ENCODE measurements at regions not wholly inside any gene's neighbourhood (a gene's known extent, or its start where the extent isn't known, plus 50 kb on each side); places are given as distances from the start of the nearest gene placed in this dataset.

DNA sequence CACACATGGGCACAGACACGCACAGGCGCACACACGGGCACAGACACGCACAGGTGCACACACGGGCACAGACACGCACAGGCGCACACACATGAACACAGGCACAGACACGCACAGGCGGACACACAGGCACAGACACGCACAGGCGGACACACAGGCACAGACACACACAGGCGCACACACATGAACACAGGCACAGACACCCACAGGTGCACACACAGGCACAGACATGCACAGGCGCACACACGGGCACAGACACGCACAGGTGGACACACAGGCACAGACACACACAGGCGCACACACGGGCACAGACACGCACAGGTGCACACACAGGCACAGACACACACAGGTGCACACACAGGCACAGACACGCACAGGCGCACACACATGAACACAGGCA is 312.8 kb upstream of the IRX1 start:
- Histone ChIP-seq H3K9me3 (no peaks in the 10 kb centered on the region), H3K4me2 (no peak overlapping the region), H3K4me1 (no peaks in the 10 kb centered on the region), H3K27ac (no peak overlapping the region), H3K4me3 (no peak overlapping the region)
- no peak for ATAC-seq
- no peak for FAIRE-seq
- 64% methylated on average over 8 of the region's 20 CpGs for whole genome bisulfite sequencing (ENCODE audit: missing lambda C conversion rate)
- no peak for DNase-seq (ENCODE audit: low read depth in 1 of 2, low spot score in 1 of 2)
- ChIA-PET POLR2A (no interaction called here), CTCF (no interaction called here)
- TF ChIP-seq, protein P1, sequence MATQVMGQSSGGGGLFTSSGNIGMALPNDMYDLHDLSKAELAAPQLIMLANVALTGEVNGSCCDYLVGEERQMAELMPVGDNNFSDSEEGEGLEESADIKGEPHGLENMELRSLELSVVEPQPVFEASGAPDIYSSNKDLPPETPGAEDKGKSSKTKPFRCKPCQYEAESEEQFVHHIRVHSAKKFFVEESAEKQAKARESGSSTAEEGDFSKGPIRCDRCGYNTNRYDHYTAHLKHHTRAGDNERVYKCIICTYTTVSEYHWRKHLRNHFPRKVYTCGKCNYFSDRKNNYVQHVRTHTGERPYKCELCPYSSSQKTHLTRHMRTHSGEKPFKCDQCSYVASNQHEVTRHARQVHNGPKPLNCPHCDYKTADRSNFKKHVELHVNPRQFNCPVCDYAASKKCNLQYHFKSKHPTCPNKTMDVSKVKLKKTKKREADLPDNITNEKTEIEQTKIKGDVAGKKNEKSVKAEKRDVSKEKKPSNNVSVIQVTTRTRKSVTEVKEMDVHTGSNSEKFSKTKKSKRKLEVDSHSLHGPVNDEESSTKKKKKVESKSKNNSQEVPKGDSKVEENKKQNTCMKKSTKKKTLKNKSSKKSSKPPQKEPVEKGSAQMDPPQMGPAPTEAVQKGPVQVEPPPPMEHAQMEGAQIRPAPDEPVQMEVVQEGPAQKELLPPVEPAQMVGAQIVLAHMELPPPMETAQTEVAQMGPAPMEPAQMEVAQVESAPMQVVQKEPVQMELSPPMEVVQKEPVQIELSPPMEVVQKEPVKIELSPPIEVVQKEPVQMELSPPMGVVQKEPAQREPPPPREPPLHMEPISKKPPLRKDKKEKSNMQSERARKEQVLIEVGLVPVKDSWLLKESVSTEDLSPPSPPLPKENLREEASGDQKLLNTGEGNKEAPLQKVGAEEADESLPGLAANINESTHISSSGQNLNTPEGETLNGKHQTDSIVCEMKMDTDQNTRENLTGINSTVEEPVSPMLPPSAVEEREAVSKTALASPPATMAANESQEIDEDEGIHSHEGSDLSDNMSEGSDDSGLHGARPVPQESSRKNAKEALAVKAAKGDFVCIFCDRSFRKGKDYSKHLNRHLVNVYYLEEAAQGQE (IDR thresholded peaks at IDR 0.05), result no peak
- TF ChIP-seq POLR2AphosphoS2 (conservative IDR thresholded peaks at IDR 0.05; ENCODE audit: low read length) (no peak), RAD21 (conservative IDR thresholded peaks at IDR 0.05 in 1 of 2, IDR thresholded peaks at IDR 0.05 in 1 of 2) (no peak), CHD2 (IDR thresholded peaks at IDR 0.05; ENCODE audit: low read length, partially characterized antibody) (no peak), JUNB (IDR thresholded peaks at IDR 0.05) (no peak), EHF (CRISPR knock-in tag; IDR thresholded peaks at IDR 0.05) (no peak), EHMT2 (IDR thresholded peaks at IDR 0.05; ENCODE audit: low read depth) (no peak), KDM1A (IDR thresholded peaks at IDR 0.05; ENCODE audit: low read depth) (no peak), ZNF302 (CRISPR knock-in tag; IDR thresholded peaks at IDR 0.05) (no peak), TFCP2L1 (CRISPR knock-in tag; IDR thresholded peaks at IDR 0.05) (no peak), EP300 (IDR thresholded peaks at IDR 0.05) (no peak), FOSB (CRISPR knock-in tag; IDR thresholded peaks at IDR 0.05) (no peak)
- TF ChIP-seq, protein P2, sequence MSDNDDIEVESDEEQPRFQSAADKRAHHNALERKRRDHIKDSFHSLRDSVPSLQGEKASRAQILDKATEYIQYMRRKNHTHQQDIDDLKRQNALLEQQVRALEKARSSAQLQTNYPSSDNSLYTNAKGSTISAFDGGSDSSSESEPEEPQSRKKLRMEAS (IDR thresholded peaks at IDR 0.05), result no peak
- TF ChIP-seq, protein P3, sequence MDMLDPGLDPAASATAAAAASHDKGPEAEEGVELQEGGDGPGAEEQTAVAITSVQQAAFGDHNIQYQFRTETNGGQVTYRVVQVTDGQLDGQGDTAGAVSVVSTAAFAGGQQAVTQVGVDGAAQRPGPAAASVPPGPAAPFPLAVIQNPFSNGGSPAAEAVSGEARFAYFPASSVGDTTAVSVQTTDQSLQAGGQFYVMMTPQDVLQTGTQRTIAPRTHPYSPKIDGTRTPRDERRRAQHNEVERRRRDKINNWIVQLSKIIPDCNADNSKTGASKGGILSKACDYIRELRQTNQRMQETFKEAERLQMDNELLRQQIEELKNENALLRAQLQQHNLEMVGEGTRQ (IDR thresholded peaks at IDR 0.05), result no peak
- TF ChIP-seq, protein P4, sequence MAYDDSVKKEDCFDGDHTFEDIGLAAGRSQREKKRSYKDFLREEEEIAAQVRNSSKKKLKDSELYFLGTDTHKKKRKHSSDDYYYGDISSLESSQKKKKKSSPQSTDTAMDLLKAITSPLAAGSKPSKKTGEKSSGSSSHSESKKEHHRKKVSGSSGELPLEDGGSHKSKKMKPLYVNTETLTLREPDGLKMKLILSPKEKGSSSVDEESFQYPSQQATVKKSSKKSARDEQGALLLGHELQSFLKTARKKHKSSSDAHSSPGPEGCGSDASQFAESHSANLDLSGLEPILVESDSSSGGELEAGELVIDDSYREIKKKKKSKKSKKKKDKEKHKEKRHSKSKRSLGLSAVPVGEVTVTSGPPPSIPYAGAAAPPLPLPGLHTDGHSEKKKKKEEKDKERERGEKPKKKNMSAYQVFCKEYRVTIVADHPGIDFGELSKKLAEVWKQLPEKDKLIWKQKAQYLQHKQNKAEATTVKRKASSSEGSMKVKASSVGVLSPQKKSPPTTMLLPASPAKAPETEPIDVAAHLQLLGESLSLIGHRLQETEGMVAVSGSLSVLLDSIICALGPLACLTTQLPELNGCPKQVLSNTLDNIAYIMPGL (CRISPR knock-in tag; IDR thresholded peaks at IDR 0.05; ENCODE audit: borderline replicate concordance), result no peak
- TF ChIP-seq, protein P5, sequence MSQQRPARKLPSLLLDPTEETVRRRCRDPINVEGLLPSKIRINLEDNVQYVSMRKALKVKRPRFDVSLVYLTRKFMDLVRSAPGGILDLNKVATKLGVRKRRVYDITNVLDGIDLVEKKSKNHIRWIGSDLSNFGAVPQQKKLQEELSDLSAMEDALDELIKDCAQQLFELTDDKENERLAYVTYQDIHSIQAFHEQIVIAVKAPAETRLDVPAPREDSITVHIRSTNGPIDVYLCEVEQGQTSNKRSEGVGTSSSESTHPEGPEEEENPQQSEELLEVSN (IDR thresholded peaks at IDR 0.05; ENCODE audit: borderline replicate concordance, low read depth), result no peak
- TF ChIP-seq, protein P6, sequence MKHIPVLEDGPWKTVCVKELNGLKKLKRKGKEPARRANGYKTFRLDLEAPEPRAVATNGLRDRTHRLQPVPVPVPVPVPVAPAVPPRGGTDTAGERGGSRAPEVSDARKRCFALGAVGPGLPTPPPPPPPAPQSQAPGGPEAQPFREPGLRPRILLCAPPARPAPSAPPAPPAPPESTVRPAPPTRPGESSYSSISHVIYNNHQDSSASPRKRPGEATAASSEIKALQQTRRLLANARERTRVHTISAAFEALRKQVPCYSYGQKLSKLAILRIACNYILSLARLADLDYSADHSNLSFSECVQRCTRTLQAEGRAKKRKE (CRISPR knock-in tag; IDR thresholded peaks at IDR 0.05; ENCODE audit: low read depth), result no peak

DNA sequence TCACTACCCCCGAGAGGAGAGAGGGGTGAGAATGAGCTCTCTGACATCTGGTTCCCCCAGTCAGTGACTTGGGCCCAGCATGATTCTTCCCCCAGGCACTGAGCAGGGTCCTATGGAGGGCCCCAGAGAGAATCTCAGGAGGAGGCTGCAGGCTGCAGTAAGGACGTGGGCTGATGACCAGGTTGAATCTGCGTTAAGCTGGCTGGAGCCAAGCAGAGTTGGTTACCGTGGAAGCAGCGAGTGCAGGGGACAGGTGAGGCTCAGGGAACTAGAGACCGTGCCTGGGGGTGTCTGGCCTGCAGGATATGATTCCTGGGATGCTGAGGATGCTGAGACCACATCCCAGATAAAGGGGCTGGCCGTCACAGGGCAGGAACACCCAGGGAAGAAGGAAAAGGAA is 314.3 kb upstream of the IRX1 start:
- CTCF ChIA-PET, result no interaction called here
- TF ChIP-seq, protein P5 (IDR thresholded peaks at IDR 0.05; ENCODE audit: borderline replicate concordance, low read depth), result no peak
- TF ChIP-seq RAD21 (conservative IDR thresholded peaks at IDR 0.05 in 1 of 2, IDR thresholded peaks at IDR 0.05 in 1 of 2), result no peak
- no peak for TF ChIP-seq ZSCAN20 (CRISPR knock-in tag; IDR thresholded peaks at IDR 0.05)
- no peak for TF ChIP-seq CBX2 (IDR thresholded peaks at IDR 0.05; ENCODE audit: borderline replicate concordance, low read depth)
- H3K4me2 ChIP-seq, result no peak overlapping the region
- H3K9me3 ChIP-seq, result no peaks in the 10 kb centered on the region
- no peak for DNase-seq (ENCODE audit: low read depth in 1 of 2, low spot score in 1 of 2)
- 6% methylated on average over 6 of the region's 7 CpGs for WGBS (ENCODE audit: missing lambda C conversion rate)
- H3K27ac ChIP-seq, result no peak overlapping the region
- no peak overlapping the region for H3K4me3 ChIP-seq
- no peak for FAIRE-seq
- H3K4me1 ChIP-seq, result no peaks in the 10 kb centered on the region
- ATAC-seq, result no peak
- POLR2A ChIA-PET, result no interaction called here

Data from A549 (cell line).